ENCODE measurements at regions not wholly inside any gene's neighbourhood (a gene's known extent, or its start where the extent isn't known, plus 50 kb on each side); places are given as distances from the start of the nearest gene placed in this dataset.

DNA sequence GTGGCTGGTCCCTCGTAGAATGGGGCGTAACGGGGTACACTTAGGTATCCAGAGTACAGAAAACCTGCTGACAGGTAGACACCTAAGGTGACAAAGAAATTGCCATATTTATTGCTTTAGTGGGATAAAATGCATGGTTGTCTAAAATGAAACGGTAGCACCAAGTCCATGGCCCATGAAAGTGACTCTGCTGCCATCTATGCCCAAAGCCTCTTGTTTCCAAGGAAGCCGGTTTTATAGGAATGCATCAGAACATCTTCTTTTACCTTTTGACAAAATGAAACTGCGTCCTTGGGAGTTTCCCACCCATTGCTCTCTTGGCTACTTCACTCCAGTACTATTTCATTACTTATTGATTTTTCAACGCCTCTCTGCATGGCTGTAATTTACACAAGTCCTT lies 151.3 kb upstream of the ZFHX3 start:
- in situ Hi-C loops (cut with MboI; ENCODE audit: low pct_ligation_motif_present in 1 of 4, low pct_unique_long_range_greater_than_20kb in 1 of 4, low sequenced_read_pairs in 3 of 4), result loop anchor here (25.0 kb wide), 1 partner anchor 362 kb away; no protein-coding TSS in a partner anchor

DNA sequence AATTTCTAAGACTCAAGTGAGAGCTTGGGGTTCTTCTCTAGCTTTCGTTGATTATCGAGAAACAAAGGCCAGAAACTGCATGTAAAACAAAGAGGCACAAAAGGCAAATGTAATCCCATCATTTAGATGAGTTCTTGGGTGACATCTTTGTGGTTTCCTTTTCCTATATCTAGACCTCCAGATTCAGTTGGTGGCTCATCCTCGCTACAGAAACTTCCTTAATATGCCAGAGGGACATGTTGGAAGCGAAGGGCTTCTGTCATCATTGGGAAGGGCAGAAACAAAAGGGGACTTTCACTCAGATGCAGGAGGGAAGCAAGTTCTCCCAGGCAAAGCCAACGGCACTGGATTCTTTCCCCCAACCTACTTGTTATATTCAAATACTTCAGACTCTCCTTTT lies 150.6 kb upstream of the ZFHX3 start:
- TF ChIP-seq, protein P1, sequence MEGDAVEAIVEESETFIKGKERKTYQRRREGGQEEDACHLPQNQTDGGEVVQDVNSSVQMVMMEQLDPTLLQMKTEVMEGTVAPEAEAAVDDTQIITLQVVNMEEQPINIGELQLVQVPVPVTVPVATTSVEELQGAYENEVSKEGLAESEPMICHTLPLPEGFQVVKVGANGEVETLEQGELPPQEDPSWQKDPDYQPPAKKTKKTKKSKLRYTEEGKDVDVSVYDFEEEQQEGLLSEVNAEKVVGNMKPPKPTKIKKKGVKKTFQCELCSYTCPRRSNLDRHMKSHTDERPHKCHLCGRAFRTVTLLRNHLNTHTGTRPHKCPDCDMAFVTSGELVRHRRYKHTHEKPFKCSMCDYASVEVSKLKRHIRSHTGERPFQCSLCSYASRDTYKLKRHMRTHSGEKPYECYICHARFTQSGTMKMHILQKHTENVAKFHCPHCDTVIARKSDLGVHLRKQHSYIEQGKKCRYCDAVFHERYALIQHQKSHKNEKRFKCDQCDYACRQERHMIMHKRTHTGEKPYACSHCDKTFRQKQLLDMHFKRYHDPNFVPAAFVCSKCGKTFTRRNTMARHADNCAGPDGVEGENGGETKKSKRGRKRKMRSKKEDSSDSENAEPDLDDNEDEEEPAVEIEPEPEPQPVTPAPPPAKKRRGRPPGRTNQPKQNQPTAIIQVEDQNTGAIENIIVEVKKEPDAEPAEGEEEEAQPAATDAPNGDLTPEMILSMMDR (IDR thresholded peaks at IDR 0.05), result no peak
- TF ChIP-seq EP300 (IDR thresholded peaks at IDR 0.05; ENCODE audit: low read depth) (no peak), POLR2A (IDR thresholded peaks at IDR 0.05) (no peak), POLR2AphosphoS5 (IDR thresholded peaks at IDR 0.05) (no peak)
- peaks cover 0 to 18% (median 9%) of the 10 kb centered on the region in 4 donors for H3K4me1 ChIP-seq
- in situ Hi-C loops (cut with MboI; ENCODE audit: low pct_ligation_motif_present in 1 of 4, low pct_unique_long_range_greater_than_20kb in 1 of 4, low sequenced_read_pairs in 3 of 4) (loop anchor here (25.0 kb wide), 1 partner anchor 361 kb away; no protein-coding TSS in a partner anchor), intact Hi-C loops (cut with DNase I; ENCODE audit: low total_unique reads) (loop anchor here (10.0 kb wide), 1 partner anchor 364 kb away; no protein-coding TSS in a partner anchor)
- no peak overlapping the region for H3K4me3 ChIP-seq
- no peak overlapping the region for H3K27ac ChIP-seq
- H3K36me3 ChIP-seq, result no peaks in the 10 kb centered on the region
- H3K9me3 ChIP-seq, result no peaks in the 10 kb centered on the region
- DNase-seq, result no peak
- H3K27me3 ChIP-seq, result no peaks in the 10 kb centered on the region
- WGBS, 2 donors (ENCODE audit: low coverage in 1 of 2), result 79 to 82% methylated on average over 4 to 5 of the region's 5 CpGs

More for the DNA sequence above, 151.3 kb upstream of the ZFHX3 start:
- Histone ChIP-seq H3K4me1 (peaks cover 3 to 26% (median 16%) of the 10 kb centered on the region in 4 donors), H3K27me3 (no peaks in the 10 kb centered on the region), H3K27ac (no peak overlapping the region), H3K4me3 (no peak overlapping the region), H3K36me3 (no peaks in the 10 kb centered on the region), H3K9me3 (no peaks in the 10 kb centered on the region)
- intact Hi-C loops (cut with DNase I; ENCODE audit: low total_unique reads), result loop anchor here (10.0 kb wide), 1 partner anchor 364 kb away; no protein-coding TSS in a partner anchor
- WGBS, 2 donors (ENCODE audit: low coverage in 1 of 2), result 74 to 82% methylated on average over 3 to 7 of the region's 7 CpGs
- TF ChIP-seq POLR2AphosphoS5 (IDR thresholded peaks at IDR 0.05), result no peak
- no peak for TF ChIP-seq POLR2A (IDR thresholded peaks at IDR 0.05)
- no peak for TF ChIP-seq EP300 (IDR thresholded peaks at IDR 0.05; ENCODE audit: low read depth)
- TF ChIP-seq, protein P1 (IDR thresholded peaks at IDR 0.05), result no peak
- DNase-seq, result no peak

DNA sequence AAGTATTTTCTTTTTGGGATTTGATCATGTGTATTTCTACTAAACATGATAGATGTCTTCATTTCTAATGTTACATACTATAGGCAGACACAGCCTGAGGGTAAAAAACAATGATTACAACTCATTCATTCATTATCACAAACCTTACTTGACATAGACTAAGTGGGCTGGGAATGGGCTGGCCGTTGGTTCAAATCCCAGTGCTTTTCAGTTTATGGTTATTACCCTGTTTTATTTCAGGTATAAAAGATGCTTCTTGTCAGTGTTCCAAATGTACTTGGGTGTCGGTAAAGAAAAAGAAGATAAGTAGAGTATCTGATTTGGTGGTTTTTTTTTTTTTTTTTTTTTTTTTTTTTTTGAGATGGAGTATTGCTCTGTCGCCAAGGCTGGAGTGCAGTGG lies 149.7 kb upstream of the ZFHX3 start:
- Histone ChIP-seq H3K27ac (no peak overlapping the region), H3K36me3 (no peaks in the 10 kb centered on the region), H3K27me3 (no peaks in the 10 kb centered on the region), H3K4me3 (no peak overlapping the region), H3K4me1 (peaks cover 0 to 9% (median 3%) of the 10 kb centered on the region in 4 donors), H3K9me3 (no peaks in the 10 kb centered on the region)
- TF ChIP-seq EP300 (IDR thresholded peaks at IDR 0.05; ENCODE audit: low read depth), result no peak
- TF ChIP-seq POLR2AphosphoS5 (IDR thresholded peaks at IDR 0.05), result no peak
- TF ChIP-seq, protein P1 (IDR thresholded peaks at IDR 0.05), result no peak
- TF ChIP-seq POLR2A (IDR thresholded peaks at IDR 0.05), result no peak
- intact Hi-C loops (cut with DNase I; ENCODE audit: low total_unique reads) (loop anchor here (10.0 kb wide), 1 partner anchor 363 kb away; no protein-coding TSS in a partner anchor), in situ Hi-C loops (cut with MboI; ENCODE audit: low pct_ligation_motif_present in 1 of 4, low pct_unique_long_range_greater_than_20kb in 1 of 4, low sequenced_read_pairs in 3 of 4) (loop anchor here (25.0 kb wide), 1 partner anchor 360 kb away; no protein-coding TSS in a partner anchor)
- WGBS, 2 donors (ENCODE audit: low coverage in 1 of 2), result 50 to 63% methylated on average over 3 of the region's 3 CpGs
- DNase-seq, result peak; percentile 49

DNA sequence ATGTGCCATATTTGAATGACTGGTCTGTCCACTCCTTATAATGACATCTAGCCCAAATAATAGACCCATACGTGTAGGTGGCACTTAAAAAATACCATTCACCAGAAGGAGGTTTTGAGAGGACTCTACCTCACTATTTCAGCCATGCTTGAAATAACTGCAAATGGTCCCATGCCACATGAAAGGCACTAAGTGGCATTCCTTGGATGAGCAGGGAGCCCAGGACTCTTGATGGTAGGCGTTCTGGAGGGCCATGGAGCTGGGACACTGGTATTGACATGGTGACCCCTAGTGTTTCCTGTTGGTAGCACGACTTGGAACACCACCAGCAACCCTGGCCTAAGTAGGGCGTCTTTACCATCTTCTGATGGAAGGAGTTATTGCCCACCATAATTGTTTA lies 148.7 kb upstream of the ZFHX3 start:
- intact Hi-C loops (cut with DNase I; ENCODE audit: low total_unique reads) (loop anchor here (10.0 kb wide), 1 partner anchor 362 kb away; no protein-coding TSS in a partner anchor), in situ Hi-C loops (cut with MboI; ENCODE audit: low pct_ligation_motif_present in 1 of 4, low pct_unique_long_range_greater_than_20kb in 1 of 4, low sequenced_read_pairs in 3 of 4) (loop anchor here (25.0 kb wide), 1 partner anchor 359 kb away; no protein-coding TSS in a partner anchor)
- Histone ChIP-seq H3K27ac (no peak overlapping the region), H3K4me1 (peaks cover 0 to 1% (median 0%) of the 10 kb centered on the region in 4 donors), H3K36me3 (no peaks in the 10 kb centered on the region), H3K9me3 (no peaks in the 10 kb centered on the region), H3K4me3 (no peak overlapping the region), H3K27me3 (no peaks in the 10 kb centered on the region)
- peak; percentile 75 for DNase-seq
- WGBS, 2 donors (ENCODE audit: low coverage in 1 of 2), result 20 to 31% methylated on average over 2 to 4 of the region's 4 CpGs
- no peak for TF ChIP-seq POLR2AphosphoS5 (IDR thresholded peaks at IDR 0.05)
- no peak for TF ChIP-seq POLR2A (IDR thresholded peaks at IDR 0.05)
- TF ChIP-seq, protein P1 (IDR thresholded peaks at IDR 0.05), result peak; percentile 57 to 65 (median 62)
- no peak for TF ChIP-seq EP300 (IDR thresholded peaks at IDR 0.05; ENCODE audit: low read depth)
